H1 (cell line): ENCODE measurements at regions not wholly inside any gene's neighbourhood (a gene's known extent, or its start where the extent isn't known, plus 50 kb on each side); places are given as distances from the start of the nearest gene placed in this dataset.

Experiments used
- CTCF ChIA-PET: fragments of 300-600 bp; sonication (Branson Sonifier 250); formaldehyde crosslinking; loops from one replicate; lab custom pipeline; 2021; ENCODE audit not compliant: partially characterized antibody; lab: Charles Lee
- POLR2A ChIA-PET: fragments of 300-600 bp; sonication (Branson Sonifier 250); formaldehyde crosslinking; loops from one replicate; lab custom pipeline; 2021; ENCODE audit warnings: inconsistent platforms; ENCODE audit not compliant: partially characterized antibody; lab: Charles Lee
- DNase-seq, 2 experiments: peaks; one replicate each; pipeline versions ENCODE4 v3.0.0 to v3.0.0-alpha.2; 2010 to 2022; ENCODE audit warnings: low spot score in 2 of 2, low read depth in 1 of 2, mixed read lengths in 1 of 2
- FAIRE-seq: peaks from 2 replicates; lab custom pipeline; 2011; peaks lifted over from hg19 to GRCh38; lab: Jason Lieb, UNC
- H2AFZ ChIP-seq: 2 replicates; pipeline ENCODE4 v1.8.1; 2012; ENCODE audit warnings: low read length, inconsistent platforms
- H2AK5ac ChIP-seq: 2 replicates; pipeline ENCODE4 v1.6.1; 2013; ENCODE audit warnings: low read depth, low read length
- H2BK120ac ChIP-seq: replicated peaks from 2 replicates; pipeline ENCODE3; 2013; ENCODE audit warnings: low read depth, low read length, inconsistent platforms
- H2BK12ac ChIP-seq: 2 replicates; pipeline ENCODE4 v1.6.1; 2013; ENCODE audit warnings: low read depth, low read length
- H2BK15ac ChIP-seq: 2 replicates; pipeline ENCODE4 v1.6.1; 2013; ENCODE audit warnings: low read length
- H2BK20ac ChIP-seq: 2 replicates; pipeline ENCODE4 v1.6.1; 2013; ENCODE audit warnings: low read length
- H2BK5ac ChIP-seq: 2 replicates; pipeline ENCODE4 v1.6.1; 2013; ENCODE audit warnings: low read depth, low read length
- H3K14ac ChIP-seq: 2 replicates; pipeline ENCODE4 v1.6.1; 2013; ENCODE audit warnings: inconsistent platforms; ENCODE audit not compliant: insufficient read length
- H3K18ac ChIP-seq: 2 replicates; pipeline ENCODE4 v1.6.1; 2013; ENCODE audit warnings: low read length; ENCODE audit errors: extremely low read depth
- H3K23ac ChIP-seq: 2 replicates; pipeline ENCODE4 v1.6.1; 2013; ENCODE audit warnings: inconsistent platforms; ENCODE audit not compliant: insufficient read length
- H3K23me2 ChIP-seq: 2 replicates; pipeline ENCODE4 v1.6.1; 2013; ENCODE audit warnings: low read depth, low read length
- H3K27ac ChIP-seq: 2 replicates; pipeline ENCODE4 v1.6.1; 2011; ENCODE audit warnings: low read depth, low read length, inconsistent platforms
- H3K27me3 ChIP-seq, 4 experiments: replicated peaks in 1 of 4; 1 replicate in 1 of 4; 2 replicates in 3 of 4; pipeline versions ENCODE4 v1.6.1 to v1.8.1; 2011 to 2013; ENCODE audit warnings: low read length in 3 of 4, mild to moderate bottlenecking in 3 of 4, inconsistent platforms in 2 of 4, mixed read lengths in 2 of 4, moderate library complexity in 1 of 4; ENCODE audit not compliant: control insufficient read depth in 3 of 4, insufficient read depth in 3 of 4; ENCODE audit errors: extremely low read depth in 1 of 4
- H3K36me3 ChIP-seq, 4 experiments: 2 replicates each; pipeline versions ENCODE4 v1.6.1 to v1.8.1; 2011 to 2013; ENCODE audit warnings: mild to moderate bottlenecking in 4 of 4, low read length in 3 of 4, moderate library complexity in 2 of 4, control low read depth in 1 of 4, inconsistent platforms in 1 of 4; ENCODE audit not compliant: insufficient read depth in 4 of 4, control insufficient read depth in 2 of 4
- H3K4ac ChIP-seq: replicated peaks from 2 replicates; pipeline ENCODE3; 2013; ENCODE audit warnings: low read length, low read depth, mixed read lengths, inconsistent platforms; ENCODE audit not compliant: insufficient read length
- H3K4me1 ChIP-seq, 4 experiments: replicated peaks in 1 of 4; 1 replicate in 1 of 4; 2 replicates in 3 of 4; pipeline versions ENCODE4 v1.6.1 to v1.8.1; 2011 to 2013; ENCODE audit warnings: low read length in 3 of 4, inconsistent platforms in 2 of 4, mixed read lengths in 1 of 4; ENCODE audit not compliant: insufficient read depth in 4 of 4, control insufficient read depth in 3 of 4
- H3K4me2 ChIP-seq, 2 experiments: 2 replicates each; pipeline versions ENCODE4 v1.6.1 to v1.8.1; 2011 to 2013; ENCODE audit warnings: low read depth in 2 of 2, low read length in 2 of 2, control low read depth in 1 of 2, inconsistent platforms in 1 of 2, mild to moderate bottlenecking in 1 of 2; ENCODE audit not compliant: insufficient read depth in 1 of 2
- H3K4me3 ChIP-seq, 4 experiments: fragments of 200-600, 300-600 bp in 1 of 4; sonication (generic), shearing (Covaris generic), sonication (Bioruptor Twin) in 1 of 4; 2 replicates each; pipeline versions ENCODE4 v1.5.1 to v1.8.1; 2011 to 2016; ENCODE audit warnings: low read length in 4 of 4, low read depth in 3 of 4, control low read depth in 2 of 4, inconsistent platforms in 2 of 4, mild to moderate bottlenecking in 2 of 4, mixed read lengths in 1 of 4, moderate library complexity in 1 of 4; ENCODE audit not compliant: insufficient read depth in 2 of 4; ENCODE audit errors: extremely low read depth in 1 of 4
- H3K56ac ChIP-seq: replicated peaks from 2 replicates; pipeline ENCODE3; 2013; ENCODE audit warnings: low read depth, mild to moderate bottlenecking, mixed read lengths, low read length, inconsistent platforms; ENCODE audit not compliant: insufficient read length
- H3K79me1 ChIP-seq: 2 replicates; pipeline ENCODE4 v1.6.1; 2013; ENCODE audit warnings: low read depth, low read length, control low read depth
- H3K79me2 ChIP-seq, 2 experiments: 2 replicates each; pipeline versions ENCODE4 v1.6.1 to v1.8.1; 2012 to 2013; ENCODE audit warnings: low read length in 2 of 2, mild to moderate bottlenecking in 2 of 2, inconsistent platforms in 1 of 2; ENCODE audit not compliant: insufficient read depth in 2 of 2, control insufficient read depth in 1 of 2
- H3K9ac ChIP-seq, 4 experiments: replicated peaks in 1 of 4; 1 replicate in 1 of 4; 2 replicates in 3 of 4; pipeline versions ENCODE4 v1.6.1 to v1.8.1; 2011 to 2013; ENCODE audit warnings: low read depth in 3 of 4, low read length in 3 of 4, control low read depth in 2 of 4, mild to moderate bottlenecking in 2 of 4, moderate library complexity in 2 of 4, inconsistent platforms in 1 of 4; ENCODE audit errors: extremely low read depth in 1 of 4
- H3K9me3 ChIP-seq, 2 experiments: 2 replicates each; pipeline versions ENCODE4 v1.6.1 to v1.8.1; 2012 to 2013; ENCODE audit warnings: mild to moderate bottlenecking in 2 of 2, moderate library complexity in 2 of 2, control low read depth in 1 of 2, inconsistent platforms in 1 of 2, low read depth in 1 of 2, low read length in 1 of 2, mixed read lengths in 1 of 2; ENCODE audit not compliant: insufficient read depth in 2 of 2
- H4K20me1 ChIP-seq, 2 experiments: replicated peaks in 1 of 2; 2 replicates each; pipeline versions ENCODE3 to v1.8.1; 2011 to 2013; ENCODE audit warnings: inconsistent platforms in 2 of 2, low read length in 2 of 2, mild to moderate bottlenecking in 1 of 2; ENCODE audit not compliant: insufficient read depth in 2 of 2, control insufficient read depth in 1 of 2
- H4K5ac ChIP-seq: 2 replicates; pipeline ENCODE4 v1.6.1; 2013; ENCODE audit warnings: low read length, low read depth, mixed read lengths, inconsistent platforms; ENCODE audit not compliant: insufficient read length
- H4K8ac ChIP-seq: 2 replicates; pipeline ENCODE4 v1.8.0; 2013; ENCODE audit warnings: mild to moderate bottlenecking, moderate library complexity, low read length, inconsistent platforms; ENCODE audit not compliant: insufficient read depth; ENCODE audit errors: extremely low read depth
- H4K91ac ChIP-seq: replicated peaks from 2 replicates; pipeline ENCODE3; 2013; ENCODE audit warnings: low read length, mixed read lengths, inconsistent platforms; ENCODE audit not compliant: insufficient read length
- ASH2L ChIP-seq: fragments of 200-600, 300-600 bp; sonication (generic); IDR thresholded peaks from one replicate; pipeline ENCODE4 v1.7.1; 2017; ENCODE audit warnings: low read length
- BACH1 ChIP-seq: IDR thresholded peaks from 2 replicates; pipeline ENCODE4 v1.6.1; 2012; ENCODE audit warnings: low read length, improper control_type of control experiment
- BCL11A ChIP-seq, 2 experiments: IDR thresholded peaks; one replicate each; pipeline ENCODE4 v1.6.1; 2011; ENCODE audit warnings: low read depth in 2 of 2, low read length in 2 of 2, mild to moderate bottlenecking in 2 of 2
- CBX8 ChIP-seq: fragments of 300-800, 300-1000 bp; sonication (generic); IDR thresholded peaks from 2 replicates; pipeline ENCODE4 v1.7.1; 2016; ENCODE audit warnings: low read depth, low read length, borderline replicate concordance
- EZH2 ChIP-seq: fragments of 200-600 bp; sonication (generic); IDR thresholded peaks from 2 replicates; pipeline ENCODE4 v1.7.1; 2012; ENCODE audit warnings: low read depth, mild to moderate bottlenecking, moderate library complexity, low read length, inconsistent platforms; ENCODE audit not compliant: severe bottlenecking
- POLR2A ChIP-seq, 2 experiments: IDR thresholded peaks; 1 replicate in 1 of 2; 2 replicates in 1 of 2; pipeline ENCODE4 v1.6.1; 2011; ENCODE audit warnings: low read depth in 2 of 2, low read length in 2 of 2, mild to moderate bottlenecking in 2 of 2; ENCODE audit errors: control extremely low read depth in 1 of 2
- POLR2AphosphoS5 ChIP-seq: IDR thresholded peaks from 2 replicates; pipeline ENCODE4 v1.6.1; 2011; ENCODE audit warnings: low read depth, low read length
- POU5F1 ChIP-seq: IDR thresholded peaks from 2 replicates; pipeline ENCODE4 v1.6.1; 2011; ENCODE audit warnings: low read depth, mild to moderate bottlenecking, low read length, moderate library complexity
- RBBP5 ChIP-seq: IDR thresholded peaks from 2 replicates; pipeline ENCODE4 v1.7.1; 2012; ENCODE audit warnings: low read depth, mild to moderate bottlenecking, inconsistent platforms, low read length, moderate library complexity, borderline replicate concordance
- RNF2 ChIP-seq: fragments of 200-900, 300-1000 bp; sonication (generic); IDR thresholded peaks from 2 replicates; pipeline ENCODE4 v1.7.1; 2016; ENCODE audit warnings: borderline replicate concordance, low read depth, mild to moderate bottlenecking, antibody characterized with exemption, low read length; ENCODE audit not compliant: poor library complexity, severe bottlenecking; ENCODE audit errors: missing control alignments
- SIN3A ChIP-seq, 2 experiments: IDR thresholded peaks in 1 of 2; conservative IDR thresholded peaks in 1 of 2; 2 replicates each; pipeline ENCODE4 v1.6.1; 2011 to 2012; ENCODE audit warnings: low read length in 2 of 2, improper control_type of control experiment in 1 of 2, low read depth in 1 of 2, mild to moderate bottlenecking in 1 of 2
- SP4 ChIP-seq: IDR thresholded peaks from 2 replicates; pipeline ENCODE4 v1.6.1; 2012; ENCODE audit warnings: low read length, inconsistent platforms
- SRF ChIP-seq: IDR thresholded peaks from 2 replicates; pipeline ENCODE4 v1.6.1; 2011; ENCODE audit warnings: mild to moderate bottlenecking, low read depth, low read length, moderate library complexity
- TAF7 ChIP-seq: optimal IDR thresholded peaks from 2 replicates; pipeline ENCODE3; 2011; ENCODE audit warnings: low read depth, mild to moderate bottlenecking, inconsistent platforms, low read length, moderate library complexity, borderline replicate concordance
- ZNF274 ChIP-seq: IDR thresholded peaks from 2 replicates; pipeline ENCODE4 v1.7.0; 2012; ENCODE audit warnings: low read length, borderline replicate concordance; ENCODE audit errors: extremely low read depth
- WGBS, 2 experiments: shearing (Covaris generic) in 1 of 2; methylation state at CpG; one replicate each; pipeline versions ENCODE4 v1.1.6 to v1.1.7; 2013 to 2015; ENCODE audit warnings: low lambda C conversion rate in 2 of 2, mixed read lengths in 2 of 2, inconsistent platforms in 1 of 2, low coverage in 1 of 2, missing lambda C conversion rate in 1 of 2; ENCODE audit not compliant: insufficient replicate concordance in 2 of 2, insufficient coverage in 1 of 2, insufficient read length in 1 of 2; ENCODE audit errors: extremely low coverage in 1 of 2, missing lambda C conversion rate in 1 of 2; 5-methylcytosine and 5-hydroxymethylcytosine counted together

DNA sequence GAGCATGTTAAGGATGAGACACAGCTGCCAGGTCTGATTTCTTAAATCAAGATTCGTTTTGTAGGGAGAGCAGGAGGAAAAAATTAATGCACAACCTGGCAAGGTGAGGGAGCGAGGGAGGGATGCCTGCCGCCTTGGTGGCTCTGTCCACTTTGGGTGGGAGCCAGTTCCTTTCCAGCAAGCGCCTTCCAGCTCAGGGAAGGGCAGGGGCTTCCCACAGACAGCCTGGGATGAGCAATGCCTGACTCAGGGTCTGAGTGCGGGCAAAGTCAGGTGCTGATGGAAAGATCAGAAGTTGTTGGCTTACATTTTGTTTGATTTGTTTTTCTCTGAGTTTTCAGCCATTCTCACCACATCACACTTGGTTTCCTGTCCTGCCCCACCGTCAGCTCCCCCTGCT, 220.7 kb downstream of the ENGASE start:
- Histone ChIP-seq H3K23ac (no peak overlapping the region), H3K4me3 (no peak overlapping the region), H4K91ac (no peak overlapping the region), H3K23me2 (no peaks in the 10 kb centered on the region; the same call in 1 of the 2 replicates), H3K27me3 (peaks cover 0 to 11% (median 1%) of the 10 kb centered on the region in 4 experiments; a peak in 4 of 7 replicates), H3K18ac (no peak overlapping the region), H2BK20ac (no peak overlapping the region), H3K79me2 (no peaks in the 10 kb centered on the region), H2BK120ac (no peak overlapping the region), H4K20me1 (no peaks in the 10 kb centered on the region), H4K8ac (no peak overlapping the region), H2BK15ac (peak overlapping the region; percentile 46; the same call in 1 of the 2 replicates), H3K36me3 (no peaks in the 10 kb centered on the region), H3K4me1 (no peaks in the 10 kb centered on the region), H4K5ac (no peak overlapping the region), H3K56ac (no peak overlapping the region), H2AFZ (no peak overlapping the region), H3K79me1 (no peaks in the 10 kb centered on the region), H3K9me3 (no peaks in the 10 kb centered on the region), H3K9ac (no peak overlapping the region), H3K4me2 (no peak overlapping the region), H3K27ac (no peak overlapping the region), H3K4ac (no peak overlapping the region), H2AK5ac (no peak overlapping the region), H3K14ac (no peak overlapping the region), H2BK12ac (no peak overlapping the region), H2BK5ac (no peak overlapping the region)
- ChIA-PET CTCF (interaction anchor here (1.0 to 2.0 kb wide), 5 partner anchors 8 to 213 kb away, joined by 3 to 7 read pairs (median 3); no protein-coding TSS in a partner anchor), POLR2A (no interaction called here)
- WGBS, 2 experiments: 83% methylated on average over 6 of the region's 6 CpGs; no CpG with 5 or more reads in 1 of the 2 experiments
- no peak for DNase-seq
- FAIRE-seq: no peak
- TF ChIP-seq EZH2: no peak
- TF ChIP-seq SP4: no peak
- no peak for TF ChIP-seq POU5F1
- no peak for TF ChIP-seq BACH1
- no peak for TF ChIP-seq POLR2AphosphoS5
- no peak for TF ChIP-seq BCL11A (IDR thresholded peaks at IDR 0.05; ENCODE audit: low read depth in 2 of 2, low read length in 2 of 2)
- no peak for TF ChIP-seq SRF
- no peak for TF ChIP-seq TAF7
- TF ChIP-seq RNF2: no peak
- no peak for TF ChIP-seq CBX8
- no peak for TF ChIP-seq ZNF274
- TF ChIP-seq RBBP5: no peak
- no peak for TF ChIP-seq SIN3A (conservative IDR thresholded peaks at IDR 0.05 in 1 of 2, IDR thresholded peaks at IDR 0.05 in 1 of 2; ENCODE audit: low read depth in 1 of 2, low read length in 2 of 2)
- TF ChIP-seq ASH2L: no peak
- no peak for TF ChIP-seq POLR2A (IDR thresholded peaks at IDR 0.05; ENCODE audit: control extremely low read depth in 1 of 2, low read depth in 2 of 2, low read length in 2 of 2)
